IMR-90 (cell line): ENCODE measurements at regions not wholly inside any gene's neighbourhood (a gene's known extent, or its start where the extent isn't known, plus 50 kb on each side); places are given as distances from the start of the nearest gene placed in this dataset.

ENCODE experiments used
- CEBPB ChIP-seq: IDR thresholded peaks from 2 replicates; pipeline ENCODE4 v1.6.1; 2012; ENCODE audit warnings: low read depth, low read length, improper control_type of control experiment
- POLR2A ChIP-seq: IDR thresholded peaks from 2 replicates; pipeline ENCODE4 v1.6.1; 2012; ENCODE audit warnings: mild to moderate bottlenecking, low read depth, low read length
- RAD21 ChIP-seq: IDR thresholded peaks from 2 replicates; pipeline ENCODE4 v1.6.1; 2012; ENCODE audit warnings: low read length, improper control_type of control experiment
- SMC3 ChIP-seq: fragments of 150-350 bp; IDR thresholded peaks from 2 replicates; pipeline ENCODE4 v1.6.1; 2016; ENCODE audit warnings: low read depth, mild to moderate bottlenecking, antibody characterized with exemption, low read length, moderate library complexity
- TF ChIP-seq, protein P1 (sequence below): conservative IDR thresholded peaks from 2 replicates; pipeline ENCODE4 v1.5.1; 2012; ENCODE audit warnings: mild to moderate bottlenecking, low read depth, low read length, improper control_type of control experiment
- TF ChIP-seq, protein P2 (sequence below): fragments of 150-350 bp; IDR thresholded peaks from 2 replicates; pipeline ENCODE4 v1.6.1; 2016; ENCODE audit warnings: low read depth, mild to moderate bottlenecking, low read length, moderate library complexity, borderline replicate concordance

DNA sequence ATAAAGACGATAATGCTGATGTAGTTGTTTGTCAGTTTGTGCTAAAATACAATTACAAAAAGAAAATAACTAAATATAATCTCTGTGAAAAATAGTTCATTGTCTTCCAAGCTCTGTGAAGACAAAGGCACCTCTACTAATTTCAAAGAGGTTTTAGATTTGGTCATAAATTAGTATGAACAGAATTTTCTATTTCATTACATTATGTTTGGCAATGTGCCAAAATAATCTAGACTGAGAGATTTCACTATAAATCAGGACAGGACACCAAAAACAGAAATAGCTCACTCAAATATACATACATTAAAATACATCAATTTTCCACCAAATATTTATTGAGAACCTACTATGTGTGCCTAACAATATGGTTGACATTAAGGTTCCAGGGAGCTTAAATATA is 264.9 kb upstream of the CCDC54 start:
- TF ChIP-seq, protein P1, sequence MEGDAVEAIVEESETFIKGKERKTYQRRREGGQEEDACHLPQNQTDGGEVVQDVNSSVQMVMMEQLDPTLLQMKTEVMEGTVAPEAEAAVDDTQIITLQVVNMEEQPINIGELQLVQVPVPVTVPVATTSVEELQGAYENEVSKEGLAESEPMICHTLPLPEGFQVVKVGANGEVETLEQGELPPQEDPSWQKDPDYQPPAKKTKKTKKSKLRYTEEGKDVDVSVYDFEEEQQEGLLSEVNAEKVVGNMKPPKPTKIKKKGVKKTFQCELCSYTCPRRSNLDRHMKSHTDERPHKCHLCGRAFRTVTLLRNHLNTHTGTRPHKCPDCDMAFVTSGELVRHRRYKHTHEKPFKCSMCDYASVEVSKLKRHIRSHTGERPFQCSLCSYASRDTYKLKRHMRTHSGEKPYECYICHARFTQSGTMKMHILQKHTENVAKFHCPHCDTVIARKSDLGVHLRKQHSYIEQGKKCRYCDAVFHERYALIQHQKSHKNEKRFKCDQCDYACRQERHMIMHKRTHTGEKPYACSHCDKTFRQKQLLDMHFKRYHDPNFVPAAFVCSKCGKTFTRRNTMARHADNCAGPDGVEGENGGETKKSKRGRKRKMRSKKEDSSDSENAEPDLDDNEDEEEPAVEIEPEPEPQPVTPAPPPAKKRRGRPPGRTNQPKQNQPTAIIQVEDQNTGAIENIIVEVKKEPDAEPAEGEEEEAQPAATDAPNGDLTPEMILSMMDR = no peak
- TF ChIP-seq RAD21 = no peak
- TF ChIP-seq, protein P2, sequence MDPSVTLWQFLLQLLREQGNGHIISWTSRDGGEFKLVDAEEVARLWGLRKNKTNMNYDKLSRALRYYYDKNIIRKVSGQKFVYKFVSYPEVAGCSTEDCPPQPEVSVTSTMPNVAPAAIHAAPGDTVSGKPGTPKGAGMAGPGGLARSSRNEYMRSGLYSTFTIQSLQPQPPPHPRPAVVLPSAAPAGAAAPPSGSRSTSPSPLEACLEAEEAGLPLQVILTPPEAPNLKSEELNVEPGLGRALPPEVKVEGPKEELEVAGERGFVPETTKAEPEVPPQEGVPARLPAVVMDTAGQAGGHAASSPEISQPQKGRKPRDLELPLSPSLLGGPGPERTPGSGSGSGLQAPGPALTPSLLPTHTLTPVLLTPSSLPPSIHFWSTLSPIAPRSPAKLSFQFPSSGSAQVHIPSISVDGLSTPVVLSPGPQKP = no peak
- no peak for TF ChIP-seq CEBPB
- TF ChIP-seq POLR2A = no peak
- no peak for TF ChIP-seq SMC3
